MCF 10A (cell line): ENCODE measurements at regions not wholly inside any gene's neighbourhood (a gene's known extent, or its start where the extent isn't known, plus 50 kb on each side); places are given as distances from the start of the nearest gene placed in this dataset.

Experiments
- BruUV-seq: library from RNA; stranded (reverse); fragments of 400-500 nt; replicated peaks from 2 replicates; lab custom pipeline; 2021; lab: Mats Ljungman, UMichigan
- CTCF ChIA-PET: fragments of 300-600 bp; sonication (Branson Sonifier 250); formaldehyde crosslinking; extraction: SDS; loops from one replicate; lab custom pipeline; 2021; ENCODE audit warnings: antibody characterized with exemption, inconsistent platforms; lab: Yijun Ruan, JAX
- POLR2A ChIA-PET: fragments of 300-600, 350-650 bp; sonication (Branson Sonifier 250); formaldehyde crosslinking; extraction: SDS; loops from one replicate; lab custom pipeline; 2020; ENCODE audit warnings: antibody characterized with exemption, inconsistent platforms; lab: Yijun Ruan, JAX
- DNase-seq: peaks from one replicate; pipeline ENCODE4 v3.0.0-alpha.2; 2018; ENCODE audit not compliant: unreplicated experiment
- H3K27ac Mint-ChIP-seq: one replicate; pipeline ENCODE4 v1.8.0; 2022; ENCODE audit warnings: mild to moderate bottlenecking, low read depth, mixed read lengths; ENCODE audit not compliant: unreplicated experiment
- H3K27me3 Mint-ChIP-seq: one replicate; pipeline ENCODE4 v1.8.0; 2022; ENCODE audit warnings: mixed read lengths; ENCODE audit not compliant: insufficient read depth, unreplicated experiment
- H3K36me3 Mint-ChIP-seq: one replicate; pipeline ENCODE4 v1.8.0; 2022; ENCODE audit warnings: mild to moderate bottlenecking, moderate library complexity, mixed read lengths; ENCODE audit not compliant: insufficient read depth, unreplicated experiment
- H3K4me1 Mint-ChIP-seq: one replicate; pipeline ENCODE4 v1.8.0; 2022; ENCODE audit warnings: mixed read lengths; ENCODE audit not compliant: insufficient read depth, unreplicated experiment
- H3K4me3 Mint-ChIP-seq: one replicate; pipeline ENCODE4 v1.8.0; 2022; ENCODE audit warnings: mild to moderate bottlenecking, moderate library complexity, mixed read lengths; ENCODE audit not compliant: unreplicated experiment
- H3K9me3 Mint-ChIP-seq: one replicate; pipeline ENCODE4 v1.8.0; 2022; ENCODE audit warnings: mixed read lengths; ENCODE audit not compliant: unreplicated experiment
- CTCF ChIP-seq: fragments of 200-600 bp; IDR thresholded peaks from one replicate; pipeline ENCODE4 v1.8.0; 2022; ENCODE audit warnings: antibody characterized with exemption, mild to moderate bottlenecking; ENCODE audit not compliant: unreplicated experiment
- intact Hi-C: fragments of 100-400 bp; cut with micrococcal nuclease; formaldehyde crosslinking; loops from 2 replicates; pipeline ENCODE4 v1.14.1; 2022

- no peak for DNase-seq
- TF ChIP-seq CTCF, result no peak
- H3K27ac Mint-ChIP-seq, result no peak overlapping the region
- ChIA-PET POLR2A (interaction anchor here (0.9 kb wide), 1 partner anchor 14 kb away, joined by 3 read pairs; no protein-coding TSS in a partner anchor), CTCF (no interaction called here)
- no TSS peak for BruUV-seq
- H3K4me3 Mint-ChIP-seq, result no peak overlapping the region
- intact Hi-C loops, result no loop called here
- H3K27me3 Mint-ChIP-seq, result peaks cover 22% of the 10 kb centered on the region
- no peaks in the 10 kb centered on the region for H3K4me1 Mint-ChIP-seq
- H3K36me3 Mint-ChIP-seq, result no peaks in the 10 kb centered on the region
- no peaks in the 10 kb centered on the region for H3K9me3 Mint-ChIP-seq
Observed at GRCh38 chr12:112559784-112560183, 141.0 kb downstream of the PTPN11 start.

- Mint-ChIP-seq H3K36me3 (no peaks in the 10 kb centered on the region), H3K27me3 (peaks cover 11% of the 10 kb centered on the region), H3K4me3 (no peak overlapping the region), H3K9me3 (no peaks in the 10 kb centered on the region), H3K27ac (no peak overlapping the region), H3K4me1 (no peaks in the 10 kb centered on the region)
- no peak for TF ChIP-seq CTCF
- no TSS peak for BruUV-seq
- ChIA-PET CTCF (interaction anchor here (0.6 kb wide), 1 partner anchor 864 kb away, joined by 3 read pairs; no protein-coding TSS in a partner anchor), POLR2A (no interaction called here)
- DNase-seq, result no peak
- intact Hi-C loops, result no loop called here
Observed at GRCh38 chr12:112564160-112564784, 145.5 kb downstream of the PTPN11 start.

- no peak for TF ChIP-seq CTCF
- BruUV-seq, result no TSS peak
- intact Hi-C loops, result no loop called here
- Mint-ChIP-seq H3K4me3 (no peak overlapping the region), H3K27me3 (peaks cover 11% of the 10 kb centered on the region), H3K27ac (no peak overlapping the region), H3K9me3 (no peaks in the 10 kb centered on the region), H3K4me1 (no peaks in the 10 kb centered on the region), H3K36me3 (no peaks in the 10 kb centered on the region)
- POLR2A ChIA-PET, result no interaction called here
- DNase-seq, result no peak
- CTCF ChIA-PET, result no interaction called here
Observed at GRCh38 chr12:112568641-112569040, 149.9 kb downstream of the PTPN11 start.

GRCh38 chr12:112570096-112570495, 151.3 kb downstream of the PTPN11 start:
- ChIA-PET POLR2A (no interaction called here), CTCF (no interaction called here)
- H3K27me3 Mint-ChIP-seq, result peaks cover 11% of the 10 kb centered on the region
- H3K9me3 Mint-ChIP-seq, result no peaks in the 10 kb centered on the region
- no peak for TF ChIP-seq CTCF
- no TSS peak for BruUV-seq
- H3K4me3 Mint-ChIP-seq, result no peak overlapping the region
- DNase-seq, result no peak
- H3K27ac Mint-ChIP-seq, result no peak overlapping the region
- intact Hi-C loops, result no loop called here
- H3K36me3 Mint-ChIP-seq, result no peaks in the 10 kb centered on the region
- H3K4me1 Mint-ChIP-seq, result no peaks in the 10 kb centered on the region
